HG02870 (cell line): ENCODE measurements at regions not wholly inside any gene's neighbourhood (a gene's known extent, or its start where the extent isn't known, plus 50 kb on each side); places are given as distances from the start of the nearest gene placed in this dataset.
"Not testable (repeated sequence)": the region's sequence is repeated elsewhere in the genome, so short reads cannot be mapped to it uniquely, and the experiment has no call there.

ENCODE experiments used
- ATAC-seq: cut with Tn5 transposase; IDR thresholded peaks from one replicate; pipeline ENCODE4 v1.9.1; 2021; ENCODE audit warnings: mild to moderate bottlenecking, moderate library complexity; ENCODE audit not compliant: unreplicated experiment

DNA sequence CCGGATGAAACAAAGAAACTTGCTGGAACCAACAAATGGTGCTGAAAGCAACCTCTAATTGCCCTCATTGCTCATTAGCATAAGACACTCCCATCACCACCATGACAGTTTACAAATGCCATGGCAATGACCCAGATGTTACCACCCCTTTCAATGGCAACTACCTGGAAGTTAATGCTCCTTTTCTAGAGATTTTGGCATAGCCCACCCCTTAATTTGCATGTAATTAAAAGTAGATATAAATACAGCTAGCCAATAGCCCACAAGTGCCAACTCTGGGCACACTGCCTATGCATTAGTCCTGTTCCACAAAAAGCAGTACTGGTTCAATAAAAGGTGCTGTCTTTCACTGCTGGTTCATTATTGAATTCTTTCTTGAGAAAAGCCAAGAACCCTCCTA lies 410.3 kb upstream of the PPP1R2C start:
- ATAC-seq, result no peak

DNA sequence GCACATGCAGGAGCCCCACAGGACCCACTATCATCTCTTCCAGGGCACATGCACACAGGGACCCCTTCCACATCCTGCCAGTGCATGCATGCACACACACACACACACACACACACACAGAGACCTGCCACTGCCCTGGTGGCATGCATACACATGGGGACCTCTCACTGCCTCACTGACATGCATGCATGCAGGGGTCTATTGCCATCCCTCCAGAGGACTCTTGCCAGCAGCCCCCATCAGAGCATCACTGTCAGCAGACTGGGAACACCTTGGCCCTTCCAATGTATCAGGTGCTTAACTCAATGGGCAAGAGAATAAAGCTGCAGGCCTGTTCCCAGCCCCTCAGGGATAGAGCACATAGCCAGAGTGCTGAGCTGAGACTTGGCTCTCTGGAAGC lies 433.6 kb upstream of the PPP1R2C start:
- ATAC-seq, result no peak

DNA sequence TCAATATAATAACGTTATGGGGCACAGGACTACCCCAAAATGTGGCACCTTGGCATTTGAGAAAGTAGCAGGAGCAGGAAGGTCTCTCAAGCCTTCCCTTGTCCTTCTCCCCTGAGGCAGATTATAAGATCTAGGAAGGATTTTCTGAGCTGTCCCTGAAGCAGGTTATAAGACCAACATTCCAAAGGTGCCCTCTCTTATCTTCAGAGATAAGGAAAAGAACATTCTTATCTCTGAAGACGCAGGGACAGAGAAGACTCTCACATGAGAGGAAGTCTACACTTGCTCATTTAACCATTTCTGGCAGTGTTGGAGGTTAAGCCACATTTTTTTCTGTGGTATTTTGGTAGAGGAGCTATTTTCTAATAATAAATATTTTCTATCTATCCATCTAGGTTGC lies 437.9 kb upstream of the MAOA start:
- ATAC-seq, result no peak

DNA sequence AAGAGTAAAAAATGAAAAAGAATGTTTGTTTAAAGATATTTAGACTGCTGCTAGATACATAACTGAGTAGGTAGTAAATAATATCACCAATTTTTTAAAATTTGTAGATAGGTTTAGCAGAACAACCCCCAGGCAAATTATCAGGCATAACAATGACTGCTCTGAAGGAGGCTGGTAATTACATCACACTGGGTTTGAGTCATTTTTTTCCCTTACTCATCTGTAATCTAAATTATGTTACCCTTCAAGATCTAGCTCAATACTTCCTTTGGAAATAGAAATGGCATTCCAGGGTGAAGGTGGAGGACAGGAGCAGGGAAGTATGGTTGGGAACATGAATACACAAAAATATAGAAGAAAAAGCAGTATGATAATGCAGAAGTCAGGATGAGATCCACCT lies 431.6 kb upstream of the MAOA start:
- no peak for ATAC-seq

GRCh38 chrX:43225626-43226328 lies 430.3 kb upstream of the MAOA start:
- ATAC-seq, result no peak

- no peak for ATAC-seq
Measured at GRCh38 chrX:43238461-43238945, 417.6 kb upstream of the MAOA start.

DNA sequence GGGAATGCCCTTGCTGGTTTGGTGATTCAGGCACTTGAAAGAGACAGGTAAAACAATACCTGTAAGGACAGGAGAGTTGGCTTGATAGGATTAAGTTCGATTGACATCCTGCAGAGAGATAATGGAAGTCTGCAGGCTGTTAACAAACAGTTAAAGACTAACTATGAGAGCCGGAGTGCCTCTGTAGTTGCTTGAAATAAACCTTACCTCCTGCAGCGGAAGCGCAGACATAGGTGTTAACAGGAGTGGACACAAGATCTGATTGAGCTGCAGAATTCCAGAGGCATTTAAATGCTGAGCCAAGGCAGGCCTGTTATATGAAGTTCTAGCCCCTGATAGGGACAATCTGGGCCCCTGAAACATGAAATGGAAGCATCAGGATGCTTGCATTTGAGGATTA lies 416.7 kb upstream of the MAOA start:
- no peak for ATAC-seq

- ATAC-seq, result no peak
Measured at GRCh38 chrX:43255596-43255995, 400.5 kb upstream of the MAOA start.

DNA sequence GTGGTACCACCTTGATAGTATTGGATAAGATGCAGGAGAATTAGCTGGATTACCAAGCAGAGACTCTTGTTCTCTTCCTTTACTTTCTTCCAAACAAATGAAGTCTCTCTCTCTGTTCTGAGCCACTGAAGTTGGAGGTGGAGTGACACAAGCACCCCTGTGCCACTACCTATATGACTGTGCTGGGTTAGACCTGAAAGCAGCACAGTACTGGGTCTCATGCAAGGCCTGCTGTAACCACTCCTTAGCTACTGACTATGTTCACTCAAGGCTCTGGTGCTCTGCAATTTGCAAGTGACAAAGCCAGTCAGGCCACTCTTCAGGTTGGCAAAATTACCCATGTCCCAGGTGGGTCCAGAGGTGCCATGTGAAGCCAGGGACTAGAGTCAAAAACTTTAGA lies 389.6 kb upstream of the MAOA start:
- no peak for ATAC-seq

DNA sequence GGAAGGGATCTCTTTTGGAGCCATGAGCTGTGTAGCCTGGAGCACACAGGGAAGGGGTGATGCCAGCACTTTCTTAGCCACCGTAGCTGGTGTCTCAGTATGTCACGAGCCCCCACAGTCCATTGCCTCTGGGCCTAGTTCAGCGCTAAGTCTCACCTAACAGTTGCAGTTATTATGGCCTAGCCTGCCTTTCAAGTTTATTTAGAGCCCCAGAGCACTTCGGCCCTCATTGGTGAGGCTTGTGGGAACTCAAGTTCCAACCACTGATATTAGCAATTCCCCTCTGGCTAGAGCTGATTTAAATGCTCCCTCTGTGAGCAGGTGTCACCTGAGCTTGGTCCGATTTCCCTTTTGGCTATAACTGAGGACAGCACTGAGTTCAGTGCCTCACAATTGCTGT lies 388.4 kb upstream of the MAOA start:
- ATAC-seq, result no peak

DNA sequence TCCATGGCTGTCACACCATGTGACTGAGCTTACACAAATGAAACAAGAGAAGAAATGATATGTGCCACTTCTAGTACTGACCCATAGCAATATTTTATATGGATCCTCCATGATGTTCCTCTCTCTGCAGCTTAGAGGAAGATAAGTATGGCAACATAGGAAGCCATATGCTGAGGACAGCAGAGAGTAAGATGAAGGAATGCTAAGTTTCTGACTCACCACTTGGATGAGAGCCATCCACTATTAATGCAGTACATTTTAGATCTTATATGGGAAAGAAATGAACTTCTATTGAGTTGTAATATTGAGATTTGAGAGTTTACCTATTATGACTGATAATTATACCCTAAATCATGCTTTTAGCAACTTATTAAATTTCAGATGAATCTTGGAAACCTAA lies 386.9 kb upstream of the MAOA start:
- no peak for ATAC-seq

DNA sequence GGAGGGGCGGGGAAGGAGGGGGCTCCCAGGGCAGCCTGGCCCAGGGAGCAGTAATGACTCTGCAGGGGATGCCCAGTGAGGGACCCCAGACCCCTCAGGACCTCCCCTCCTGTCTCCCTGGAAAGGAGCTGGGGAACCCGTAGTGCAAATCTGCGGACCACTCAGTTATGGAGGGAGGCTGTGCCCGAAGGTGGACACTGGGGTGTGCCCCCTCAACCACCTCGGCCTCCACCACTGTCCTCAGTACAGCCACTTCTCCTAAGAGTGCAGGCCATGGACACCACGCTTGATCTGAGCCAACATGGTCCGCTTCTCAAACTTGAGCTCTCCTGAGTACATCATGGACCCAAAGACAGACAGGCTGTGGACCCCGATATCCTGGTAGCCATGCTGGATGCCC lies 378.2 kb upstream of the MAOA start:
- no peak for ATAC-seq

DNA sequence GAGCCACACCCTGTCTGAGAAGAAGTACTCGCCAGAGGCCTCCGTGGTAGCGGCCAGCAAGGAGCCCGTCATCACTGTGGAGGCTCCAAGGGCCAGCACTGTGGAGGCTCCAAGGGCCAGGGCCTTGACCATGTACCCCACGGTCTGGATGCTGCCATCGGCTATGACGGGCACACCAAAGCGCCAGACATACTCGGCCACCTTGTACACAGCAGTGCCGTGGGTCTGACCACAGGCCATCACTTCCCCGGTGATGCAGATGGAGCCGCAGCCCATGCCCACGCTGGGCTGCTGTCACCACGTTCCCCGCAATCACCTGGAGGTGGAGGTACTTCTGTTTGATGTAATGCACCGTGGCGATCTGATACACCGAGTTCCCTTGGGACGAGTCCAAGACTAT lies 377.7 kb upstream of the MAOA start:
- no peak for ATAC-seq

DNA sequence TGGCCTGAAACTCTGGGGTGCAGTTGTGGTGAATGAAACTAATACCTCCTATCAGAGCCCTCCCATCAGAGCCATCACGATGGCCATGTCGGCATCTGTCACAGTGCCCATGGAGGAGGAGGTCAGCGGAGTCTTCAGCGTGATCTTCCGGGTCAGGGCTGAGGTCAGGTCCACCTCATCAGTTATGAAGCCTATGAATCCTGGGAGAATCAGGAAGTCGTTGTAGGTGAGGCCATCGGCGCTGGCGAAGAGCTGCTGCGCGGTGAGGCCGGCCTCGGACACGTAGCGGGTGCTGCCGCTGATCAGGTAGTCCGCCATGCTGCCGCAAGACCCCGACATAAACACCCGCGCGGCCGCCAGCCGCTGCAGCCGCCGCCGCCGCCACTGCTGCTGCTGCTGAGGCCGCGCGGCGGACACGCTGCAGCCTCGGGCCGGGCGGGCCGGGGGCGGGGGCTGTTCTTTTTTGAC lies 376.7 kb upstream of the MAOA start:
- ATAC-seq, result no peak

DNA sequence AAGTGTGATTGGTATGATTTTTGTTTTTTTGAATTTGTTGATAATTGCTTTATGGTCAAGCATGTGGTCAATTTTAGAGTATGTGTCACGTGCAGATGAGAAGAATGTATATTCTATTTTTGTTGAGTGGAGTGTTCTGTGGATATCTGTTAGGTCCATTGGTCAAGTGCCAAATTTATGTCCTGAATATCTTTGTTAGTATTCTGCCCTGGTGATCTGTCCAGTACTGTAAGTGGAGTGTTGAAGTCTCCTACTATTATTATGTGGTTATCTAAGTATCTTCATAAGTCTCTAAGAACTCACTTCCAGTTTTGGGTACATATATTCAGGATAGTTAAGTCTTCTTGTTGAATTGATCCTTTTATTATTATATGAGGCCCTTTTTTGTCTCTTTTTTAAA lies 372.9 kb upstream of the MAOA start:
- no peak for ATAC-seq

GRCh38 chrX:43311625-43312024 lies 344.5 kb upstream of the MAOA start:
- not testable (repeated sequence) for ATAC-seq

DNA sequence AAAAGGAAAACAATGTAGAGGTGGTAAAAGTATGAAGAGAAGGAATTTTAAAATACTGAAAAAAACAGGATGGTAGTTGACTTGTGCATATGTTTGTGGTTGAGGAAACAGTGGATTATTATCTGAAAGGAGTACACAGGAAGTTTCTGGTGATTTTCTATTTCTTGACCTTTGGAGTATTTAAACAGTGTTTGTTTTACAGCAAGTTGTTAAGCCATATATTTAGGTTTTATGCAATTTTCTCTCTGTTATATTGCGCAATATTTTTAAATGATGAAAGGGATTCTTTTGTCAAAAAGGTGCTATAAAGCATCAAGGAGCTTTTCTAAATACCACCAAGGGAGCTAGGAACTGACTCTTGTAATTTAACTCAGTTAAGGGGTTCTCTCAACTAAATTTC lies 343.1 kb upstream of the MAOA start:
- no peak for ATAC-seq

DNA sequence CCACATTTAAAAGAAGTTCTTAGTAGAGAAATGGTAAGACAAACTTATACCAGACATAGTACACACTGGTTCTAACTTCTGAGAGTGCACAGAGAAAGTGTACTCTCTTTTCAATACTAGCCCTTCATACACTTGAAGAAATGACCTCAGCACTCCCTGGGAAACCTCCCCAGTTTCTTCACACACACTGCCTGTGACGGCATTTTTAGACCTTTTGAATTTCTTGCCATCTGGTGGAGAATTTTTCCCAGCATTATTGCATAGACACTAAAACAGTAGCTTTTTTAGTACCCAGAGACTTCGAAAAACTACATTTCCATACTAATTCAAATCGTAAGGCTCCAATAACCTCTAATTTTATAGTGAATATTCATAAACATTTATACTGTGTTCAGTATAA lies 341.6 kb upstream of the MAOA start:
- no peak for ATAC-seq

- ATAC-seq, result no peak
Measured at GRCh38 chrX:43315622-43316021, 340.5 kb upstream of the MAOA start.

DNA sequence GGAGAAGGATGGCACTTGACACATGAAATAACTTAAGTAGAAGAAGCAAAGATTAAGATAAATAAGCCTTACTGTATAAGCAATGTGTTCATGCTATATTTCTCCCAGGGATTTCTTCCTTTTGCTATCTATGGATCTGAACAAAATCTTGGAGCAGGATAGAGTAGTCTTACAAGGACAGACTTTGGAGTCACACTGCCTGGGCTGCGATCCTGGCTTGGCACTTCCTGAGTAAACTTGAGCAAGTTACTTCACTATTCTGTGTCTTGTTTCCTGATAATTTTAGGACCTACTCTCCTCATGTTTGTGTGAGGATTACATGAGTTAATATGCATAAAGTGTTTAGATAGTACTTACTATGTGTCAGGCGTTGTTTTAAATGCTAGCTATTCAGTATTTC lies 340.0 kb upstream of the MAOA start:
- ATAC-seq, result no peak

GRCh38 chrX:43317378-43317777 lies 338.7 kb upstream of the MAOA start:
- ATAC-seq, result no peak

DNA sequence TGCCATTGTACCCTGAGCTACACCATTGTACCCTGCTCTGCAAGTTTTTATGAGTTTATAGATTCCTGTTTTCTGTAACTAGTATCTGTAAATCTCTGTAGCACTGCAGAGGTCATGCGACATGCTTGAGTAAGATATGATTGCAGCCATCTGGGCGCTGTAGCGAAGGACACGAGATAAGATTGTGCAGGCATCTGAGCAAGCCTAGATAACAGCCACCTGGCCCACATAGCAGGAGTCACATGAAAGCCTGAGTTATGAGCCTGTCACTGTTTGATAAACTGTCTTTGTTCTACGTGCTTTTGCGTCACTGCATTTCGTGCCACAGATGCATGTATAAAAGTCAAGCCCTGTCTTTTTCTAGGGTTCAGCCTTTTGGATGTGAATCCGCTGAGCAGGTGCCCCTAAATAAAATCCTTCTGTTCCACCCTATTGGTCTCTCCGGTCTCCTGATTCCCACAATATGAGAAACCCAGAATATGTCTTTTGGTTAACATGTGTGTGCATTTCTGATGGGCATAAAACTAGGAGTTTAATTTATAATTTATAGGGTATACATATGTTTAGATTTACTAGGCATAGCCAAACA lies 327.6 kb upstream of the MAOA start:
- ATAC-seq, result no peak

- ATAC-seq, result no peak
Measured at GRCh38 chrX:43333543-43333942, 322.6 kb upstream of the MAOA start.
